OCI-LY1 (cell line): ENCODE measurements at regions not wholly inside any gene's neighbourhood (a gene's known extent, or its start where the extent isn't known, plus 50 kb on each side); places are given as distances from the start of the nearest gene placed in this dataset.
"Not testable (repeated sequence)": the region's sequence is repeated elsewhere in the genome, so short reads cannot be mapped to it uniquely, and the experiment has no call there.

ENCODE experiments used
- H2AFZ ChIP-seq: fragments of 200-600 bp; sonication (generic), shearing (Covaris generic); 2 replicates; pipeline ENCODE4 v1.6.0; 2014; ENCODE audit warnings: antibody characterized with exemption, mild to moderate bottlenecking, low read length
- H3F3A ChIP-seq: fragments of 200-600 bp; sonication (generic), shearing (Covaris generic); 2 replicates; pipeline ENCODE4 v1.6.0; 2014; ENCODE audit warnings: mild to moderate bottlenecking, antibody characterized with exemption, low read length, moderate library complexity; ENCODE audit not compliant: insufficient read depth
- H3K27ac ChIP-seq: fragments of 200-600 bp; sonication (generic); 2 replicates; pipeline ENCODE4 v1.5.1; 2014; ENCODE audit warnings: low read length, mixed run types, mild to moderate bottlenecking, low read depth; ENCODE audit not compliant: poor library complexity, severe bottlenecking
- H3K27me3 ChIP-seq: fragments of 200-600 bp; sonication (generic); 2 replicates; pipeline ENCODE4 v1.6.0; 2014; ENCODE audit warnings: antibody characterized with exemption, mild to moderate bottlenecking, low read length, moderate library complexity; ENCODE audit not compliant: insufficient read depth
- H3K36me3 ChIP-seq: fragments of 200-600 bp; sonication (generic); 2 replicates; pipeline ENCODE4 v1.6.1; 2014; ENCODE audit warnings: mild to moderate bottlenecking, antibody characterized with exemption, low read length, moderate library complexity, mixed read lengths; ENCODE audit not compliant: insufficient read depth
- H3K4me1 ChIP-seq: fragments of 200-600 bp; sonication (generic); 2 replicates; pipeline ENCODE4 v1.5.1; 2014; ENCODE audit warnings: mild to moderate bottlenecking, low read length, moderate library complexity; ENCODE audit not compliant: insufficient read depth, severe bottlenecking
- H3K4me2 ChIP-seq: fragments of 200-600 bp; sonication (generic), shearing (Covaris generic); 2 replicates; pipeline ENCODE4 v1.6.1; 2014; ENCODE audit warnings: low read length
- H3K4me3 ChIP-seq: fragments of 200-600 bp; sonication (generic); 2 replicates; pipeline ENCODE4 v1.5.1; 2014; ENCODE audit warnings: low read length, low read depth, mild to moderate bottlenecking, mixed read lengths; ENCODE audit not compliant: poor library complexity, severe bottlenecking
- H3K79me2 ChIP-seq: fragments of 200-600 bp; shearing (Covaris generic); 2 replicates; pipeline ENCODE4 v1.6.1; 2016; ENCODE audit warnings: mixed run types, low read length, mixed read lengths; ENCODE audit not compliant: insufficient read depth
- H3K9ac ChIP-seq: fragments of 200-600 bp; sonication (generic), shearing (Covaris generic); 2 replicates; pipeline ENCODE4 v1.6.1; 2014; ENCODE audit warnings: mild to moderate bottlenecking, low read length, mixed read lengths
- H3K9me2 ChIP-seq: fragments of 200-600 bp; sonication (generic), shearing (Covaris generic); 2 replicates; pipeline ENCODE4 v1.6.1; 2014; ENCODE audit warnings: low read depth, mild to moderate bottlenecking, low read length, mixed read lengths
- H3K9me3 ChIP-seq: fragments of 200-600 bp; shearing (Covaris generic); 2 replicates; pipeline ENCODE4 v1.6.1; 2014; ENCODE audit warnings: low read length, mixed read lengths
- H4K20me1 ChIP-seq: fragments of 200-600 bp; sonication (generic), shearing (Covaris generic); 2 replicates; pipeline ENCODE4 v1.6.0; 2016; ENCODE audit warnings: mild to moderate bottlenecking, low read length; ENCODE audit not compliant: insufficient read depth
- EZH2 ChIP-seq: fragments of 200-600 bp; sonication (generic), shearing (Covaris generic); IDR thresholded peaks from 2 replicates; pipeline ENCODE4 v1.8.0; 2017; ENCODE audit warnings: borderline replicate concordance, mixed run types, mild to moderate bottlenecking, antibody characterized with exemption, low read length, moderate library complexity, mixed read lengths
- TF ChIP-seq, protein P1 (sequence below): fragments of 200-600 bp; sonication (generic), shearing (Covaris generic); IDR thresholded peaks from 2 replicates; pipeline ENCODE4 v1.5.1; 2017; ENCODE audit warnings: mild to moderate bottlenecking, antibody characterized with exemption, low read length, moderate library complexity, mixed read lengths

DNA sequence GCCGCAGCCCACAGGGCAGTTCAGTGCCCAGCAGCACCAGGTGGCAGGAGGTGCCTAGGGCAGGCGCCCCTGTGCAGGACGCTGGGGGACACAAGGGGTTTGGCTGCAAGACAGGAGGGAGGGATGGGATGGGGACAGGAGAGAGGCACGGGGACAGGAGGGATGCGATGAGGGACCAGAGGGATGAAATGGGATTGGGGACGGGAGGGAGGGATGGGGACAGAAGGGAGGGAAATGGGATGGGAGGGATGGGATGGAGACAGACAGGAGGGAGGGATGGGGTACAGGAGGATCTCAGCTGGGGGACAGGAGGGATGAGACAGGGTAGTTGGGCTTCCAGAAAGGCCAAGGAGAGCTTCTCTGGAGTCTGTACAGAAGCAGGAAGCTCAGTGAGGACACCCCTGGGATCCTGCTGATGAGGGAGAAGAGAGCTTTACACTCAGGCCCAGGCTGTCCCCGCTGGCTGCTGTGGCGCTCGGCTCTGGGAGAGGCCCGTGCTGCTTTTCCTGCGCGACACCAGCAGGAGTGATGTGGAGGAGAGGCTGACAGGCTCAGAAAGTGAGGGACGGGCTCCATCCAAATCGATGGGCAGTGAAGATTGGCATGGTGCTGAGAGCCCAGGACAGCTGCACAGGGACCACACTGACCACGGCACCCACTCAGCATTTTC lies 400.8 kb downstream of the SMOC2 start:
- no peak overlapping the region for H3K9ac ChIP-seq
- H3K4me1 ChIP-seq: no peaks in the 10 kb centered on the region
- no peaks in the 10 kb centered on the region for H3K36me3 ChIP-seq
- no peaks in the 10 kb centered on the region for H3K9me2 ChIP-seq
- H3K9me3 ChIP-seq: no peaks in the 10 kb centered on the region
- H3K4me3 ChIP-seq: no peak overlapping the region
- H3K4me2 ChIP-seq: no peak overlapping the region
- H3K27ac ChIP-seq: no peak overlapping the region
- TF ChIP-seq EZH2: no peak
- TF ChIP-seq, protein P1, sequence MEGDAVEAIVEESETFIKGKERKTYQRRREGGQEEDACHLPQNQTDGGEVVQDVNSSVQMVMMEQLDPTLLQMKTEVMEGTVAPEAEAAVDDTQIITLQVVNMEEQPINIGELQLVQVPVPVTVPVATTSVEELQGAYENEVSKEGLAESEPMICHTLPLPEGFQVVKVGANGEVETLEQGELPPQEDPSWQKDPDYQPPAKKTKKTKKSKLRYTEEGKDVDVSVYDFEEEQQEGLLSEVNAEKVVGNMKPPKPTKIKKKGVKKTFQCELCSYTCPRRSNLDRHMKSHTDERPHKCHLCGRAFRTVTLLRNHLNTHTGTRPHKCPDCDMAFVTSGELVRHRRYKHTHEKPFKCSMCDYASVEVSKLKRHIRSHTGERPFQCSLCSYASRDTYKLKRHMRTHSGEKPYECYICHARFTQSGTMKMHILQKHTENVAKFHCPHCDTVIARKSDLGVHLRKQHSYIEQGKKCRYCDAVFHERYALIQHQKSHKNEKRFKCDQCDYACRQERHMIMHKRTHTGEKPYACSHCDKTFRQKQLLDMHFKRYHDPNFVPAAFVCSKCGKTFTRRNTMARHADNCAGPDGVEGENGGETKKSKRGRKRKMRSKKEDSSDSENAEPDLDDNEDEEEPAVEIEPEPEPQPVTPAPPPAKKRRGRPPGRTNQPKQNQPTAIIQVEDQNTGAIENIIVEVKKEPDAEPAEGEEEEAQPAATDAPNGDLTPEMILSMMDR: no peak
- H3K27me3 ChIP-seq: no peaks in the 10 kb centered on the region
- H4K20me1 ChIP-seq: no peaks in the 10 kb centered on the region
- H2AFZ ChIP-seq: no peak overlapping the region
- H3K79me2 ChIP-seq: no peaks in the 10 kb centered on the region
- no peaks in the 10 kb centered on the region for H3F3A ChIP-seq

DNA sequence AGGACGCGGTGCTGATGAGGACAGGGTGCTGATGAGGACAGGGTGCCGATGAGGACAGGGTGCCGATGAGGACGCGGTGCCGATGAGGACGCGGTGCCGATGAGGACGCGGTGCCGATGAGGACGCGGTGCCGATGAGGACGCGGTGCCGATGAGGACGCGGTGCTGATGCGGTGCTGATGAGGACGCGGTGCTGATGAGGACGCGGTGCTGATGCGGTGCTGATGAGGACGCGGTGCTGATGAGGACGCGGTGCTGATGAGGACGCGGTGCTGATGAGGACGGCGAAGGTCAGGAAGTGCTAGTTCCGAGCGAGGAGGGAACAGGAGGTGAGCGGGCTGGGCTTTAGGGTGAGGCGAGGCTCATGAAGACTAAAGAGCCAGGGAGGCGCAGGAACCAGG lies 399.9 kb downstream of the SMOC2 start:
- not testable (repeated sequence) for H2AFZ ChIP-seq, H3K9me2 ChIP-seq, H3F3A ChIP-seq, H3K36me3 ChIP-seq, H3K79me2 ChIP-seq, H3K4me1 ChIP-seq, H3K4me3 ChIP-seq, H3K27ac ChIP-seq, H3K9me3 ChIP-seq, H3K27me3 ChIP-seq, H3K9ac ChIP-seq, H4K20me1 ChIP-seq, H3K4me2 ChIP-seq

DNA sequence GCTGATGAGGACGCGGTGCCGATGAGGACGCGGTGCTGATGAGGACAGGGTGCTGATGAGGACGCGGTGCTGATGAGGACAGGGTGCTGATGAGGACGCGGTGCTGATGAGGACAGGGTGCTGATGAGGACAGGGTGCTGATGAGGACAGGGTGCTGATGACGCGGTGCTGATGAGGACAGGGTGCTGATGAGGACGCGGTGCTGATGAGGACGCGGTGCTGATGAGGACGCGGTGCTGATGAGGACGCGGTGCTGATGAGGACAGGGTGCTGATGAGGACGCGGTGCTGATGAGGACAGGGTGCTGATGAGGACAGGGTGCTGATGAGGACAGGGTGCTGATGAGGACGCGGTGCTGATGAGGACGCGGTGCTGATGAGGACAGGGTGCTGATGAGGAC lies 399.3 kb downstream of the SMOC2 start:
- not testable (repeated sequence) for H3F3A ChIP-seq, H2AFZ ChIP-seq, H4K20me1 ChIP-seq, H3K27ac ChIP-seq, H3K36me3 ChIP-seq, H3K79me2 ChIP-seq, H3K4me3 ChIP-seq, H3K9me3 ChIP-seq, H3K9me2 ChIP-seq, H3K27me3 ChIP-seq, H3K4me1 ChIP-seq, H3K9ac ChIP-seq, H3K4me2 ChIP-seq

DNA sequence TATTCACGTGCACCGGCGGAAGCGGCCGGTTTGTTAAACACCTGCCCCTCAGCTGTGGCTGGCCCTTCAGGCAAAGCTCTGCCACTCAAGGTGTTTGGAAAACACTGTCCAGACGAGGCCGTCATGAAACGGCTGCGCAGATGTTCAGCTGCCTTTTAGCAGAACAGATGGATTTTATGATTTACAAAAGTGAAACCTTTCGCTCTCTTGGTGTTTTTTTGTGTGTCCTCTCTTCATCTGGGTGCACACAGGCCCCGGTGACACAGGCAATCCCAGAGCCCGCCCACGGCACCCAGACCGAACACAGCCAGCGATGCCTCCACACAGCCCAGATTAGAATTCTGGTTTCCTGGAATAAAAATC lies 397.0 kb downstream of the SMOC2 start:
- Histone ChIP-seq H3K9me3 (no peaks in the 10 kb centered on the region), H3K79me2 (no peaks in the 10 kb centered on the region), H3K9ac (no peak overlapping the region), H3K9me2 (no peaks in the 10 kb centered on the region), H3K4me2 (no peak overlapping the region), H3K4me3 (no peak overlapping the region), H3K36me3 (no peaks in the 10 kb centered on the region), H3K27me3 (no peaks in the 10 kb centered on the region), H3K27ac (no peak overlapping the region), H3K4me1 (no peaks in the 10 kb centered on the region), H3F3A (no peaks in the 10 kb centered on the region), H4K20me1 (no peaks in the 10 kb centered on the region), H2AFZ (no peak overlapping the region)
- TF ChIP-seq, protein P1: no peak
- no peak for TF ChIP-seq EZH2
